HG02981 (cell line): ENCODE measurements at regions not wholly inside any gene's neighbourhood (a gene's known extent, or its start where the extent isn't known, plus 50 kb on each side); places are given as distances from the start of the nearest gene placed in this dataset.

Source experiments
- ATAC-seq: cut with Tn5 transposase; IDR thresholded peaks from one replicate; pipeline ENCODE4 v1.9.1; 2021; ENCODE audit warnings: mild to moderate bottlenecking, moderate library complexity; ENCODE audit not compliant: unreplicated experiment

DNA sequence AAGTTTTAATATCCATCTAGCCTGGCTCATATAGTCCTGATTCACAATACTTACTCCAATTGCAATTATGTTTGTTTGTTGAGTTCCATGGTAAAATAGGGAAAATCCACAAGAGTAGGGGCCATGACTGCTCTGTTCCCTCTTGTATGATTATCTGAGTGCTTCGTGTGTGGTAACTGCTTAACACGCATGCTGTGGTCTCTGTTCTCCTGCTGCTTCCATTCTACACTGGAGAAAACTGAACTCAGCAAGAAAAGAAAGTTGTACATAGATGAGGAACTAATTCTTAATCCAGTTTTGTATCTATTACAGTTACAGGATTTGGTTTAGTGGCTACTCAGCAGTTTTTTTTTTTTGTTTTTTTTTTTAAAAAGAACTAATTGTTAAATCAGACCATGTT lies 223.0 kb upstream of the SATB1 start:
- ATAC-seq: no peak

GRCh38 chr3:18645619-18646018 lies 220.5 kb upstream of the SATB1 start:
- ATAC-seq: no peak

- no peak for ATAC-seq
Observed at GRCh38 chr3:18643281-18643680, 218.1 kb upstream of the SATB1 start.

- ATAC-seq: no peak
Observed at GRCh38 chr3:18641916-18642315, 216.8 kb upstream of the SATB1 start.

DNA sequence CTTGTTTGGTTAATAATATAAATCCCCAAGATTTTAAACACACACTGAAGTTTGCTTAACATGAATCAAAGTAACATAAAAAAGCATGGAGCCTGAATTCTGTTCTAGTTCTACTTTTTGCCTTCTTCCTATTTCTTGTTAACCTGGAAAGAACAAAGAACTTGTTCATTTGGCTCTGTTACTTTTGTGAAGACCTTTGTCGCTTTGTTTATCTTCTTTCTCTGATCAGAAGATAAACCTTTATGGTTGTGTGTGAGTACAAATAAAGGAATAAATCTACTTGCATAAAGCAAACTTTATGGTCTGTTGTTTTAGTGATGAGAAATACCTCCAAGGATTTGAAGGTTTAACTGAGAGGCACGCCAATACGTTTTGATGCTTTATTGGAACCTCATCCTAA lies 210.1 kb upstream of the SATB1 start:
- ATAC-seq: no peak

DNA sequence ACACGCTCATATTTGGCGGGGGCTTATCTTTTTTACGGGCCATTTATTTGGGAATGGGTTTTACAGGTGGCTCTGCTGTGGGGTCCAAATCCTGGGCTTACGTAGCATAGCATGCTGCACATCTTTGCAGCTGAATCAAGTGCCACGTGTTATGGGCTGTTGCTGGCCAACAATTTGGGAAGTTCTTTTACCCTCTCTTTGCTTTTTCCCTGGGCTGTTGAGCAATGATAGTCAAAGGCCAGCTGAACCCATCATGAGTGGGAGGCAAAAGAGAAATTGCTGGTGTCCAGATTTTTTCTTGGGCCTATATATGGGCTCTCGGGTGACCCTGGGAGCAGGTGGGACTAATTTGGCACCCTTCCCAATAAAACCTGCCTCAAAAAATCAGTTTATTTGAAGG lies 209.3 kb upstream of the SATB1 start:
- no peak for ATAC-seq

- ATAC-seq: no peak
Observed at GRCh38 chr3:18633002-18633401, 207.9 kb upstream of the SATB1 start.

DNA sequence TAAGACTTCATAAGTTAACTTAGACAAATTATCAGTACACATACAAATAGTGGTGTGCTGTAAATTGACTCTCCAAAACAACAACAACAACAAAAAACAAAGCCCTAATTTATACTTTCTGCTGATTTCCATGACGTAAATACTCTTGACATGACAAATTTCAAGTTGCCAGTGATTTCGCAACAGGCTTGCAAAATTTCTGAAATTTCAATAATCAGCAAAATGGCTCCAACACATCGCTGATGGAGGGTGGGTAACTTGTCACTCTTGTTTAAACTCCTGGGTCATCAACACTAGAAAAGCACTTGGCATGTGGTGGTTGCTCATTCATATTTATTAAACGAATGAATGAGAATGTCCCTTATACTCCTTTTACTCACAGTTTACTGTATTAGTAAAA lies 205.2 kb upstream of the SATB1 start:
- ATAC-seq: no peak

DNA sequence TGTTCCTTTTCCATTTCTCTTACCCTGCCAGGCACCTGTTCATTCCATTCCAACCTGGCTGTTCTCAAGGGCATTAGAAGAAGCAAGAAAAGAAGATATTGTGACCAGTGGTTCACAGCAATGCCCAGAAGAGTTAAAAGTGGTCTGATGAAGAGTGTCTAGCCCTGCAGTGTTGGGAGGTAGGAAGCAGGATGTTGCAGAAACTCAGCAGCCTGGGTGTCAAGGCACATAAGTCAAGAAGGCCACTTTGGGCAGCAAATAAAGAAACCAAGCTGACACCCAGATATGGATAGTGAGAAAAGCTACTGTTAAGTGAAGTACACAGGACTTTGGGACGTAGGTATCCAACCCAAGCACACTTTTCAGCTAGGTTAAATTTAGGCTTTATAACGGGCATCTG lies 199.9 kb upstream of the SATB1 start:
- ATAC-seq: no peak

GRCh38 chr3:18623220-18623619 lies 198.1 kb upstream of the SATB1 start:
- ATAC-seq: no peak

GRCh38 chr3:18618723-18619122 lies 193.6 kb upstream of the SATB1 start:
- ATAC-seq: no peak

GRCh38 chr3:18611991-18612390 lies 186.9 kb upstream of the SATB1 start:
- no peak for ATAC-seq

GRCh38 chr3:18609187-18609586 lies 184.0 kb upstream of the SATB1 start:
- no peak for ATAC-seq

GRCh38 chr3:18597919-18598318 lies 172.8 kb upstream of the SATB1 start:
- no peak for ATAC-seq

GRCh38 chr3:18593231-18593630 lies 168.1 kb upstream of the SATB1 start:
- ATAC-seq: no peak

DNA sequence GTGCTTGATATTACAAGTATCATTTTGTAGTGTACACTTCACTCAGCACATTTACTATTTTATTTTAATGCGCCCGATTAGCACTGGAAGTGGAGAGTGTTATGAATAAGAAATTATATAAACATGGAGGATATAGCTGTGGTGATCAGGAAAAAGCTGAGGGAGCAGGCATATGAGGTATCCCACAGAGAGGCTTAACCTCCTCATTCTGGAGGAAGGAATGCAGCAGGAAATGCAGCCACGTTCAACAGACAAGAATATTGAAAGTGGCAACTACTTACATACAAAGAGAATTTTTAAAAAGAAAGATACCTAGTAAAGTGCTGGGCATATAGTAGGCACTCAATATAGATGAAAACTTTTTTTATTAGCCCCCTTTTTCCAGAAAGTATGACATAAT lies 166.0 kb upstream of the SATB1 start:
- no peak for ATAC-seq

DNA sequence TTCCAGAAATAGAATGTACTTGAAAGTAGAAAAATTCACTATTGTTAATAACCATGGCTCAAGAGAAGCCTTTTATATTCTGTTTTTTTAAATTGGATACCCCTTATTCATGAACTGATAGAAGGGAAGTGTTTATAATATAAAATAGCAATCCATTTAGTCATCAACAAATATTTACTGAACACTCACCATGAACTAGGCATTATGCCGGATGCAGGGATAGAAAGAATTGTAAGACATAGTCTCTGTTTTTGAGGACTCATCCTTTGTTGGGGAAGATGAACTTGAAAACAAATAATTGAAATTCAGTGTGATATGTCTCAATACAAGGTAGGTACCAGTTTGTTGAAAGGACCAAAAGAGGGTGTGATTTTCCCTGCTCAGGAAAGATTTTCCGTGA lies 160.9 kb upstream of the SATB1 start:
- ATAC-seq: no peak

- ATAC-seq: no peak
Observed at GRCh38 chr3:18585004-18585968, 160.1 kb upstream of the SATB1 start.

- ATAC-seq: no peak
Observed at GRCh38 chr3:18580268-18580667, 155.1 kb upstream of the SATB1 start.

- ATAC-seq: no peak
Observed at GRCh38 chr3:18579661-18580060, 154.5 kb upstream of the SATB1 start.

GRCh38 chr3:18575573-18575972 lies 150.4 kb upstream of the SATB1 start:
- no peak for ATAC-seq

- no peak for ATAC-seq
Observed at GRCh38 chr3:18572809-18573208, 147.7 kb upstream of the SATB1 start.

GRCh38 chr3:18567293-18567692 lies 142.2 kb upstream of the SATB1 start:
- no peak for ATAC-seq
